HL-60 (cell line): ENCODE measurements at regions not wholly inside any gene's neighbourhood (a gene's known extent, or its start where the extent isn't known, plus 50 kb on each side); places are given as distances from the start of the nearest gene placed in this dataset.

ENCODE experiments used
- DNase-seq, 2 experiments: peaks; one replicate each; pipeline ENCODE4 v3.0.0-alpha.2; 2010 to 2020; ENCODE audit warnings: low read depth in 1 of 2, low spot score in 1 of 2
- H3K27ac ChIP-seq: fragments of 250-450 bp; sonication (Bioruptor Pico); replicated peaks from 2 replicates; pipeline ENCODE4 v1.5.1; 2020; ENCODE audit warnings: mild to moderate bottlenecking, moderate library complexity
- H3K27me3 ChIP-seq: fragments of 250-450 bp; sonication (Bioruptor Pico); 2 replicates; pipeline ENCODE4 v1.5.1; 2021; ENCODE audit warnings: mild to moderate bottlenecking, moderate library complexity; ENCODE audit not compliant: insufficient read depth, poor library complexity, severe bottlenecking
- H3K4me3 ChIP-seq: replicated peaks from 2 replicates; pipeline ENCODE4 v1.5.1; 2011; ENCODE audit warnings: mild to moderate bottlenecking, control low read depth, low read length; ENCODE audit not compliant: insufficient read depth
- GABPA ChIP-seq: IDR thresholded peaks from 2 replicates; pipeline ENCODE4 v1.6.1; 2012; ENCODE audit warnings: low read depth
- POLR2AphosphoS5 ChIP-seq: IDR thresholded peaks from 2 replicates; pipeline ENCODE4 v1.6.1; 2012; ENCODE audit warnings: low read depth
- SPI1 ChIP-seq: IDR thresholded peaks from 2 replicates; pipeline ENCODE4 v1.6.1; 2012; ENCODE audit warnings: low read depth, mild to moderate bottlenecking, borderline replicate concordance
- TF ChIP-seq, protein P1 (sequence below): IDR thresholded peaks from one replicate; pipeline ENCODE4 v1.5.1; 2011; ENCODE audit warnings: low read length, control low read depth, inconsistent platforms; ENCODE audit not compliant: insufficient read depth
- TF ChIP-seq, protein P2 (sequence below): IDR thresholded peaks from 2 replicates; pipeline ENCODE4 v1.6.1; 2012; ENCODE audit warnings: low read depth; ENCODE audit not compliant: insufficient replicate concordance

DNA sequence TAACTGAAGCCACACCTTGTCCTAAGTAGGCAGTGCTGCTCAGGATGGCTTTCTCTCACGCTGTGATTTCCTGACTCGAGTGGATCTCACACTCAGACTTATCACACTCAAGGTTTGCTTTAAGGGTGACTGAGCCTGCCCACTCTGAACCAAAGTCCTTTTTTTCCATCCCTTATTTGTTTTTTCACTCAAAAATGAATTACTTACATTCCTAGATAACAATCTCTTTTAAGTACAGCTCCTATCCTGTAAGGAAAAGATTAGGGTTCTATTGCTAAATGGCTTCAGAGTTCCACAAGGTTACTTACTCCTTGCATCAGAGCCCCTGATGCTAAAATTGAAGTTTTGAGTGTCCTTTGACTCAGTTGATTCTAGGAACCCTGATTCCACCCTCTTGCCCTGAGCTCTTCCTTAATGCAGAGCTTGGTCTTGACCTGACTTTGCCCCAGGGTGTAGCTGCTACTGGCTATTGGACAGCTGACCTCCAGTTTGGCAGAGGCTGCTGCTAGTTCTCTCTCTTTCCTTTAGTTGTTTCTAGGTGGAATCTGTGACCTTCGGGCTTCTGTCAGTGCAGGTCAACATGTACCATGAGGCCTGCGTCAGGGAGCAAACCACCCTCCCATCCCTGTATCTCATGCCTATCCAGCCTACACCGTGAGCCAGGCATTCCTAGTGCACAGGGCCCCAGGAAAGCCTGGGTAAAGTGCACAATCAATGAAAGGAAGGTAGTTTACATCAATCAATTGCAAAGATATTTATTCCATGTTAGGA lies 80.1 kb upstream of the CD55 start:
- Histone ChIP-seq H3K27ac (no peak overlapping the region), H3K27me3 (no peaks in the 10 kb centered on the region), H3K4me3 (no peak overlapping the region)
- no peak for TF ChIP-seq POLR2AphosphoS5
- DNase-seq: no peak

DNA sequence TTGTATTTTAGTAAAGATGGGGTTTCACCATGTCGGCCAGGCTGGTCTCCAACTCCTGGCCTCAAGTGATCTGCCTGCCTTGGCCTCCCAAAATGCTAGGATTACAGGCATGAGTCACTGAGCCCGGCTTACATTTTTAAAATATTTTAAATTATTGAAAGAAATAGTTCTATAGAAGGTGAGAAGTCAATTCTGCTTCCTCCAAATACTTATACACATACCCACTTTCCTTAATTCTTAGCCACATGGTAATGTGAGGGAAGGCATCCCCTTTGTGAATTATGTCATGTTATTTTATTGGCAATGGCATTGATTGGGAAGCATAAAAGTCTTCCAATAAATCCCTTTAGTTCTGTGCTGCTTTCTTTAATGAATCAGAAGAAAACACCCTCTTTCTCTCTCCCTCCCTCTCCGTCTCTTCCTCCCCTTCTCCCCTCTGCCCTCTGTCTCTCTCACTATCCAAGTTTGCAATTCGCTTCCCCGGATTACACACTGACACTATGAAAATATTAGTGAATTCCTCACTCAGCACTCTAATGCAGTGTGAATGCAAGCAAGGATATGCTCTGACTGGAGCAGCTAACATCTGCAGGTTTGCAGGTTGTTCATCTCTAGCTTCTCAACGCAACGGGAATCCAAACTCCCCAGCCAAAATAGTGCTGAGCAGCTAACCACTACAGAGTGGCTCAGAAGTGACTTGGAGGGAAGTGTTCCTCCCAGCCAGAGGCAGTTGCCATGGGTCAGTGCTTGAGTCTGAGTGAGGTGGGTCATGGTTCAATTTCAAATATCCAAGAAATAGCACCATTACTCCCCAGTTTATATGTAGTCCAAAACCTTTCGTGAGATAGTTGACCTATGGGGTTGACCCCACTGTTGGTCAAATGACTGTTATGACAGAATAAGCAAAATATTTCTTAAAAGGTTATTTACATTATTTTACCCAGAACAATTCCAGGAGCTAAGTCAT lies 77.8 kb upstream of the CD55 start:
- DNase-seq: no peak
- Histone ChIP-seq H3K27me3 (no peaks in the 10 kb centered on the region), H3K27ac (no peak overlapping the region), H3K4me3 (no peak overlapping the region)
- TF ChIP-seq, protein P1, sequence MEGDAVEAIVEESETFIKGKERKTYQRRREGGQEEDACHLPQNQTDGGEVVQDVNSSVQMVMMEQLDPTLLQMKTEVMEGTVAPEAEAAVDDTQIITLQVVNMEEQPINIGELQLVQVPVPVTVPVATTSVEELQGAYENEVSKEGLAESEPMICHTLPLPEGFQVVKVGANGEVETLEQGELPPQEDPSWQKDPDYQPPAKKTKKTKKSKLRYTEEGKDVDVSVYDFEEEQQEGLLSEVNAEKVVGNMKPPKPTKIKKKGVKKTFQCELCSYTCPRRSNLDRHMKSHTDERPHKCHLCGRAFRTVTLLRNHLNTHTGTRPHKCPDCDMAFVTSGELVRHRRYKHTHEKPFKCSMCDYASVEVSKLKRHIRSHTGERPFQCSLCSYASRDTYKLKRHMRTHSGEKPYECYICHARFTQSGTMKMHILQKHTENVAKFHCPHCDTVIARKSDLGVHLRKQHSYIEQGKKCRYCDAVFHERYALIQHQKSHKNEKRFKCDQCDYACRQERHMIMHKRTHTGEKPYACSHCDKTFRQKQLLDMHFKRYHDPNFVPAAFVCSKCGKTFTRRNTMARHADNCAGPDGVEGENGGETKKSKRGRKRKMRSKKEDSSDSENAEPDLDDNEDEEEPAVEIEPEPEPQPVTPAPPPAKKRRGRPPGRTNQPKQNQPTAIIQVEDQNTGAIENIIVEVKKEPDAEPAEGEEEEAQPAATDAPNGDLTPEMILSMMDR: no peak
- no peak for TF ChIP-seq GABPA
- no peak for TF ChIP-seq SPI1
- TF ChIP-seq, protein P2, sequence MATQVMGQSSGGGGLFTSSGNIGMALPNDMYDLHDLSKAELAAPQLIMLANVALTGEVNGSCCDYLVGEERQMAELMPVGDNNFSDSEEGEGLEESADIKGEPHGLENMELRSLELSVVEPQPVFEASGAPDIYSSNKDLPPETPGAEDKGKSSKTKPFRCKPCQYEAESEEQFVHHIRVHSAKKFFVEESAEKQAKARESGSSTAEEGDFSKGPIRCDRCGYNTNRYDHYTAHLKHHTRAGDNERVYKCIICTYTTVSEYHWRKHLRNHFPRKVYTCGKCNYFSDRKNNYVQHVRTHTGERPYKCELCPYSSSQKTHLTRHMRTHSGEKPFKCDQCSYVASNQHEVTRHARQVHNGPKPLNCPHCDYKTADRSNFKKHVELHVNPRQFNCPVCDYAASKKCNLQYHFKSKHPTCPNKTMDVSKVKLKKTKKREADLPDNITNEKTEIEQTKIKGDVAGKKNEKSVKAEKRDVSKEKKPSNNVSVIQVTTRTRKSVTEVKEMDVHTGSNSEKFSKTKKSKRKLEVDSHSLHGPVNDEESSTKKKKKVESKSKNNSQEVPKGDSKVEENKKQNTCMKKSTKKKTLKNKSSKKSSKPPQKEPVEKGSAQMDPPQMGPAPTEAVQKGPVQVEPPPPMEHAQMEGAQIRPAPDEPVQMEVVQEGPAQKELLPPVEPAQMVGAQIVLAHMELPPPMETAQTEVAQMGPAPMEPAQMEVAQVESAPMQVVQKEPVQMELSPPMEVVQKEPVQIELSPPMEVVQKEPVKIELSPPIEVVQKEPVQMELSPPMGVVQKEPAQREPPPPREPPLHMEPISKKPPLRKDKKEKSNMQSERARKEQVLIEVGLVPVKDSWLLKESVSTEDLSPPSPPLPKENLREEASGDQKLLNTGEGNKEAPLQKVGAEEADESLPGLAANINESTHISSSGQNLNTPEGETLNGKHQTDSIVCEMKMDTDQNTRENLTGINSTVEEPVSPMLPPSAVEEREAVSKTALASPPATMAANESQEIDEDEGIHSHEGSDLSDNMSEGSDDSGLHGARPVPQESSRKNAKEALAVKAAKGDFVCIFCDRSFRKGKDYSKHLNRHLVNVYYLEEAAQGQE: no peak
- no peak for TF ChIP-seq POLR2AphosphoS5

DNA sequence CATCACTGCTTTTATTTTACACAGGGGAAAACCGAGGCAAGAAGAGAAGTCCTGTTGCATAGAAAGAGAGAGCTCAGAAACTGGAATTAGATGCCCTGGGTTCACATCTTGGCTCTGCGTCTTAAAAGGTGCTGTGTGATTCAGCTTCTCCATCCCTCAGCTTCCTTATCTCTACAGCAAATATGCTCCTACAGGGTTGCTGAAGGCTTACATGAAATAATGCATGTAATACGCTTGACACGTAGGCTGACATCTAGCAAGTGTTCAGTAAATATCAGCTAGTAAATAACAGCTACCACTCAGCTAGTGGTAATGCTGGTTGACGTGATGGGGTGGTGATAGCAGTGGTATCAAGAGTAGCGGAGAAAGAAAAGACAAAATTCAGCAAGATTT lies 77.1 kb upstream of the CD55 start:
- Histone ChIP-seq H3K27ac (no peak overlapping the region), H3K4me3 (no peak overlapping the region), H3K27me3 (no peaks in the 10 kb centered on the region)
- DNase-seq: no peak
- TF ChIP-seq POLR2AphosphoS5 (no peak), SPI1 (no peak)

DNA sequence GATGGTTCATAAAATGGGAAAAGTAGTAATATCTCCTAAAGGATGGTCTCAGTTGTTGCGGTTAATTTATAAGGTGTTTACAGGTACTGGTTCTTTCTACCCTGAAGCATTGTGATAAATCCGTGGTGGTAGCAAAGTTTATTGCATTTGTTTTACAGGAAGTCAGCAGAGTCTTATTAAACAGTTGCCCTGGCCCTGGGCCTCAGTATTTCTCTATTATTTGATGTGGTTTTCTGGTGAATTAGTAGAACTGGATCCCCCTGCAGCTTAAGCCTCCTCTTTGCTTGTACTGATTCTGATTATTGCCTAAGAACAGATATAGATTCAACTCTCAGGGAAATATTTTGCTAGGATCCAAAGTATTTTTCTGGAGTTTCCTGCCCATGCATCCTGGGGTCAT lies 76.4 kb upstream of the CD55 start:
- no peak overlapping the region for H3K4me3 ChIP-seq
- no peaks in the 10 kb centered on the region for H3K27me3 ChIP-seq
- no peak for DNase-seq
- H3K27ac ChIP-seq: no peak overlapping the region
- TF ChIP-seq GABPA: no peak
- TF ChIP-seq, protein P2: no peak
- no peak for TF ChIP-seq SPI1
- no peak for TF ChIP-seq POLR2AphosphoS5
- TF ChIP-seq, protein P1: no peak
